Colonic mucosa (tissue), 4 donors: ENCODE measurements at regions not wholly inside any gene's neighbourhood (a gene's known extent, or its start where the extent isn't known, plus 50 kb on each side); places are given as distances from the start of the nearest gene placed in this dataset.

Source experiments
- DNase-seq: peaks from one replicate; pipeline ENCODE4 v3.0.0-alpha.2; 2020
- H3K27ac ChIP-seq: fragments of 200-600 bp; one replicate; pipeline ENCODE4 v1.8.0; 2021
- H3K27me3 ChIP-seq: fragments of 200-600 bp; one replicate; pipeline ENCODE4 v1.8.0; 2021
- H3K36me3 ChIP-seq: fragments of 200-600 bp; one replicate; pipeline ENCODE4 v1.8.0; 2021
- H3K4me1 ChIP-seq: fragments of 200-600 bp; one replicate; pipeline ENCODE4 v1.8.0; 2021; ENCODE audit warnings: mild to moderate bottlenecking
- H3K4me3 ChIP-seq: fragments of 200-600 bp; one replicate; pipeline ENCODE4 v1.8.0; 2021
- H3K9ac ChIP-seq, 2 donors: one replicate each; pipeline ENCODE4 v1.7.0; 2013; ENCODE audit warnings: control low read depth in 2 of 2, low read depth in 2 of 2, low read length in 2 of 2
- H3K9me3 ChIP-seq: fragments of 200-600 bp; one replicate; pipeline ENCODE4 v1.8.0; 2021
- intact Hi-C: fragments of 100-400 bp; cut with DNase I; formaldehyde crosslinking; loops from one replicate; pipeline ENCODE4 v1.14.1; 2022
- TF ChIP-seq, protein P1 (sequence below): fragments of 200-600 bp; IDR thresholded peaks from one replicate; pipeline ENCODE4 v1.8.0; 2022; ENCODE audit warnings: antibody characterized with exemption, mild to moderate bottlenecking
- donor health status: healthy.
- donor health status: DM: no; HTN: no; CAD: no.
- donor health status: DM: no; HTN: no; CAD: no.

DNA sequence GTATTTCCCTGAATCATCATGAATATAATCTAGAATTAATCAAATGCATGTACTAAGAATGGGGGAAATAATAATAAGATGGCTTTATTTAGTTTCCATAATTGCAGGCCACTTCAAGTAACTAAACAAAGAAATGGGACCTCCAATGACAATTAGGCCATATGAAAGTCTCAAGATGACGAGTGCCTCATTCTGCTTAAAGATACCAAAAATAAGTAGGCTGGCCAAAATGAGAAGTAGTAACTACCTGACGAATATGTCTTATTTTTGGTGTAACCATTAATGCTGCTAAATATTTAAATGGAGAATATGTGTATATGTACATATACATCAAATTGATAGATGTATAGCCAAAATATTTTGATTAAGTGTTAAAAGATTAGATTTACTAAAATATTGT, 932.6 kb downstream of the EPHA3 start:
- H3K4me3 ChIP-seq: no peak overlapping the region
- H3K27ac ChIP-seq: no peak overlapping the region
- no peaks in the 10 kb centered on the region for H3K36me3 ChIP-seq
- H3K4me1 ChIP-seq: no peaks in the 10 kb centered on the region
- TF ChIP-seq, protein P1, sequence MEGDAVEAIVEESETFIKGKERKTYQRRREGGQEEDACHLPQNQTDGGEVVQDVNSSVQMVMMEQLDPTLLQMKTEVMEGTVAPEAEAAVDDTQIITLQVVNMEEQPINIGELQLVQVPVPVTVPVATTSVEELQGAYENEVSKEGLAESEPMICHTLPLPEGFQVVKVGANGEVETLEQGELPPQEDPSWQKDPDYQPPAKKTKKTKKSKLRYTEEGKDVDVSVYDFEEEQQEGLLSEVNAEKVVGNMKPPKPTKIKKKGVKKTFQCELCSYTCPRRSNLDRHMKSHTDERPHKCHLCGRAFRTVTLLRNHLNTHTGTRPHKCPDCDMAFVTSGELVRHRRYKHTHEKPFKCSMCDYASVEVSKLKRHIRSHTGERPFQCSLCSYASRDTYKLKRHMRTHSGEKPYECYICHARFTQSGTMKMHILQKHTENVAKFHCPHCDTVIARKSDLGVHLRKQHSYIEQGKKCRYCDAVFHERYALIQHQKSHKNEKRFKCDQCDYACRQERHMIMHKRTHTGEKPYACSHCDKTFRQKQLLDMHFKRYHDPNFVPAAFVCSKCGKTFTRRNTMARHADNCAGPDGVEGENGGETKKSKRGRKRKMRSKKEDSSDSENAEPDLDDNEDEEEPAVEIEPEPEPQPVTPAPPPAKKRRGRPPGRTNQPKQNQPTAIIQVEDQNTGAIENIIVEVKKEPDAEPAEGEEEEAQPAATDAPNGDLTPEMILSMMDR: no peak
- no peak overlapping the region for H3K9ac ChIP-seq
- H3K9me3 ChIP-seq: no peaks in the 10 kb centered on the region
- intact Hi-C loops: no loop called here
- no peaks in the 10 kb centered on the region for H3K27me3 ChIP-seq
- no peak for DNase-seq

DNA sequence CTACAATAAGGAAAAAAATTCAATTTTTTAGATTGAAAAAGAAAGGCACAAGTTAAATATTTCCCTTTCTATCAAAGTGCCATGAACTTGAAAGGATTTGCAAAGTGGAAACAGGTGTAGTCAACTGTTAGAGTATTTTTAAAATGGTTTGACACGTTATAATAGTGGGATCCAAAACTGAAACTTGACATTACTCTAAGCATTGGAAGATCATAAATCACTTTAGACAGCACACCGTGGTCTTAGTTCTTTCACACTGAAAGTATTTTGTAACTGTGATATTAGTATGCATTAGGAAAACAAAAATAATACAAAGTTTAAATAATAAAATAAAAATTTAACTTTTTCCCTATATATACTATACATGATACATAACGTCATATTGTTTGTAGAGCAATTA, 933.1 kb downstream of the EPHA3 start:
- H3K4me1 ChIP-seq: no peaks in the 10 kb centered on the region
- H3K27ac ChIP-seq: no peak overlapping the region
- DNase-seq: no peak
- no peaks in the 10 kb centered on the region for H3K27me3 ChIP-seq
- no peak overlapping the region for H3K4me3 ChIP-seq
- intact Hi-C loops: no loop called here
- TF ChIP-seq, protein P1: no peak
- no peak overlapping the region for H3K9ac ChIP-seq
- no peaks in the 10 kb centered on the region for H3K36me3 ChIP-seq
- no peaks in the 10 kb centered on the region for H3K9me3 ChIP-seq

DNA sequence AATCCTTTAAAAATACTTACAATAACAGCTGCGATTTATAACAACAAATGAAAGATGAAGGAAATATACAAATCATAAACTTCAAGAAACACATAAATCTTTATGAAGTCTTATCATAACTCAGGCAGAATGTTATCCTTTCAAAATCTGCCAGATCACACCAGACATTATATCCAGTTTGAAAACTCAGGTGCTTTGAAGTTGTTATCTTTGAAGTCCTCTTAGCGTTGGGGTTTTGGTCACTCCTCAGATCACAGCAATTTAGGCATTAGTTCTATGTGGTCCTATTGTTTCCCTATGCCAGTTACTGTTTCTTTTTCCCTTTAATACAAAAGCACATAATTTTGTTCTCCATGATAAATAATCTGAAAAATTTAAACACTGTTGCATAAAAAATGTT, 934.6 kb downstream of the EPHA3 start:
- TF ChIP-seq, protein P1: no peak

DNA sequence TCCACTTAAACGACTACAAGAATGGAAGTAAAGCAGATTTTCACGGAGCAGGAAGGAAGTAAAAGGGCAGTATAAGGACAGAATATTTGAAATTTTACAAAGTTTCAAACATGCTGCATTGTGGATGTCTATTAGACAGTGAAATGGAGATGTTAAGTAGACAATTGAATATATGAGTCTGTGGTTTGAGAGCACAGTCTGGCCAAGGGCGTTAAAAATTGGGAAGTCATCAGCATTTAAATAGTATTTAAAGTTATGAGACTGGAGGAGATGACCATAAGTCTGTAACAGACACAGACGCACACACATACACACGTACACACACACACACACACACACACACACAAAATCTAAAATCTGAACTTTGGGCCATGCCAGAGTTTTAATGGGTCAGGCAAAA, 935.9 kb downstream of the EPHA3 start:
- TF ChIP-seq, protein P1: no peak
- H3K4me3 ChIP-seq: no peak overlapping the region
- no peaks in the 10 kb centered on the region for H3K9me3 ChIP-seq
- intact Hi-C loops: no loop called here
- no peak for DNase-seq
- no peak overlapping the region for H3K27ac ChIP-seq
- H3K36me3 ChIP-seq: no peaks in the 10 kb centered on the region
- no peaks in the 10 kb centered on the region for H3K4me1 ChIP-seq
- no peak overlapping the region for H3K9ac ChIP-seq
- H3K27me3 ChIP-seq: no peaks in the 10 kb centered on the region

More for the DNA sequence above, 934.6 kb downstream of the EPHA3 start:
- H3K36me3 ChIP-seq: no peaks in the 10 kb centered on the region
- no peaks in the 10 kb centered on the region for H3K9me3 ChIP-seq
- no peak overlapping the region for H3K9ac ChIP-seq
- H3K4me3 ChIP-seq: no peak overlapping the region
- no peaks in the 10 kb centered on the region for H3K4me1 ChIP-seq
- DNase-seq: no peak
- intact Hi-C loops: no loop called here
- no peak overlapping the region for H3K27ac ChIP-seq
- no peaks in the 10 kb centered on the region for H3K27me3 ChIP-seq

DNA sequence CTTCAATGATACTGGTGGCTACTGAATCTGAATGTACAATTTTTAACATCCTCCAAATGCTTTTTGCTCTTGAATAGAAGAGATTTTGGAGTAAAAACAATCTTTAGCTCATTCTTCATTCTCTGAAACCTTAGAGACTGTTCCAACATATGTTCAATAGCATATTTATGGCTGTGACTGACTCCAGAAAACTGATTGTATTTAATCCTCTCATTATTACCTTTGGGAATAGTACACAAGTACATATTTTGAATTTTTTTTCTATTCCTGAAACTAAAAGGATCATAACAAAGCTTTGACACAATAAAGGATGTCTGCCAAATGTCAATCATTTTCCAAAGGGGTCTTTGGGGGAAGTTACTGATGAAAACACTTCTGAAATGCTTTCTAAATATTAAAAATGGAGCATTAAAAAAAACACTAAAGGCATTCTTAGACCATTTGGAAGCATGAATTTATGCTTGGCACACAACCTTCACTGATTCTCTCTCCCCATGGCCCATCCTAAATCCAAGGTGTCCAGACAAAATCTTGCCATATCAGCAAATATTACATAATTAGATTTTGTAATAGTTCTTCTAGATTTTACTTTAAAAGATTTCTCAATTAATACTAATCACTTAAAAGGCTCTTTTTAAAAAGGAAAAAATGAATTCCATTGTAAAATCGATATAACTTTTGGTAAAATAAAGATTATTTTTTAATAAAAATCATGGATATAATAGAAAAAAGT, 936.8 kb downstream of the EPHA3 start:
- TF ChIP-seq, protein P1: no peak
- no peak overlapping the region for H3K27ac ChIP-seq

More for the DNA sequence above, 936.8 kb downstream of the EPHA3 start:
- Histone ChIP-seq H3K27me3 (no peaks in the 10 kb centered on the region), H3K36me3 (no peaks in the 10 kb centered on the region), H3K9ac (no peak overlapping the region), H3K4me3 (no peak overlapping the region), H3K9me3 (no peaks in the 10 kb centered on the region), H3K4me1 (no peaks in the 10 kb centered on the region)
- intact Hi-C loops: no loop called here
- no peak for DNase-seq
